ENCODE measurements at regions not wholly inside any gene's neighbourhood (a gene's known extent, or its start where the extent isn't known, plus 50 kb on each side); places are given as distances from the start of the nearest gene placed in this dataset.
"Not testable (repeated sequence)": the region's sequence is repeated elsewhere in the genome, so short reads cannot be mapped to it uniquely, and the experiment has no call there.

GRCh38 chr6:158881884-158882283, 62.7 kb upstream of the EZR start:
- H2AFZ ChIP-seq (ENCODE audit: insufficient read depth, low read depth, low read length, poor library complexity, severe bottlenecking); H3K4me3 ChIP-seq (replicated peaks in 1 of 3; ENCODE audit: low read depth in 2 of 3, low read length in 3 of 3); H3K4me1 ChIP-seq (ENCODE audit: control insufficient read depth in 1 of 2, insufficient read depth in 2 of 2, low read length in 2 of 2); H3K4me3 Mint-ChIP-seq; H4K20me1 ChIP-seq (ENCODE audit: insufficient read depth, low read length); H3K4me2 ChIP-seq (replicated peaks; ENCODE audit: extremely low read depth, low read length, poor library complexity, severe bottlenecking); H3K9ac ChIP-seq (ENCODE audit: insufficient read depth, low read length, poor library complexity, severe bottlenecking); H3K27ac Mint-ChIP-seq; H3K4me1 Mint-ChIP-seq; H3K9me3 ChIP-seq (replicated peaks in 1 of 2; ENCODE audit: control insufficient read depth in 1 of 2, insufficient read depth in 1 of 2, low read length in 2 of 2); H3K27me3 ChIP-seq (ENCODE audit: control insufficient read depth in 2 of 2, insufficient read depth in 2 of 2, low read length in 2 of 2); DNase-seq; H3K36me3 ChIP-seq (replicated peaks in 1 of 2; ENCODE audit: control insufficient read depth in 1 of 2, insufficient read depth in 2 of 2, low read length in 2 of 2); H3K79me2 ChIP-seq (ENCODE audit: insufficient read depth, low read length); H3K27me3 Mint-ChIP-seq (ENCODE audit: low read depth in 3 of 3); intact Hi-C loops (cut with micrococcal nuclease); H3K27ac ChIP-seq (ENCODE audit: low read depth in 1 of 2, low read length in 2 of 2); H3K36me3 Mint-ChIP-seq: not testable (repeated sequence)
- H3K9me3 Mint-ChIP-seq = peaks cover 2 to 19% (median 13%) of the 10 kb centered on the region in 7 donors
- 90% methylated on average over 3 of the region's 3 CpGs for WGBS (ENCODE audit: insufficient coverage)

GRCh38 chr6:158881276-158881675, 62.1 kb upstream of the EZR start:
- DNase-seq; H3K4me1 Mint-ChIP-seq; H3K4me1 ChIP-seq (ENCODE audit: control insufficient read depth in 1 of 2, insufficient read depth in 2 of 2, low read length in 2 of 2); H3K27me3 ChIP-seq (ENCODE audit: control insufficient read depth in 2 of 2, insufficient read depth in 2 of 2, low read length in 2 of 2); H3K27ac Mint-ChIP-seq; H3K27me3 Mint-ChIP-seq (ENCODE audit: low read depth in 3 of 3); H3K4me3 ChIP-seq (replicated peaks in 1 of 3; ENCODE audit: low read depth in 2 of 3, low read length in 3 of 3); H3K36me3 ChIP-seq (replicated peaks in 1 of 2; ENCODE audit: control insufficient read depth in 1 of 2, insufficient read depth in 2 of 2, low read length in 2 of 2); H3K4me3 Mint-ChIP-seq; H3K27ac ChIP-seq (ENCODE audit: low read depth in 1 of 2, low read length in 2 of 2); H4K20me1 ChIP-seq (ENCODE audit: insufficient read depth, low read length); H3K9me3 ChIP-seq (replicated peaks in 1 of 2; ENCODE audit: control insufficient read depth in 1 of 2, insufficient read depth in 1 of 2, low read length in 2 of 2); H3K9ac ChIP-seq (ENCODE audit: insufficient read depth, low read length, poor library complexity, severe bottlenecking); H3K79me2 ChIP-seq (ENCODE audit: insufficient read depth, low read length); H3K4me2 ChIP-seq (replicated peaks; ENCODE audit: extremely low read depth, low read length, poor library complexity, severe bottlenecking); intact Hi-C loops (cut with micrococcal nuclease); H2AFZ ChIP-seq (ENCODE audit: insufficient read depth, low read depth, low read length, poor library complexity, severe bottlenecking); H3K36me3 Mint-ChIP-seq: not testable (repeated sequence)
- 100% methylated on average over 1 of the region's 1 CpG for WGBS (ENCODE audit: insufficient coverage)
- H3K9me3 Mint-ChIP-seq = peaks cover 2 to 19% (median 13%) of the 10 kb centered on the region in 7 donors

GRCh38 chr6:158879180-158879579, 60.0 kb upstream of the EZR start:
- Histone ChIP-seq H2AFZ (ENCODE audit: insufficient read depth, low read depth, low read length, poor library complexity, severe bottlenecking) (no peak overlapping the region), H3K27ac (ENCODE audit: low read depth in 1 of 2, low read length in 2 of 2) (no peak overlapping the region), H3K27me3 (ENCODE audit: control insufficient read depth in 2 of 2, insufficient read depth in 2 of 2, low read length in 2 of 2) (peaks cover 0 to under 1% of the 10 kb centered on the region in 2 donors), H3K79me2 (ENCODE audit: insufficient read depth, low read length) (no peaks in the 10 kb centered on the region), H3K4me1 (ENCODE audit: control insufficient read depth in 1 of 2, insufficient read depth in 2 of 2, low read length in 2 of 2) (no peaks in the 10 kb centered on the region), H3K4me3 (replicated peaks in 1 of 3; ENCODE audit: low read depth in 2 of 3, low read length in 3 of 3) (no peak overlapping the region), H3K4me2 (replicated peaks; ENCODE audit: extremely low read depth, low read length, poor library complexity, severe bottlenecking) (no peak overlapping the region), H3K9me3 (replicated peaks in 1 of 2; ENCODE audit: control insufficient read depth in 1 of 2, insufficient read depth in 1 of 2, low read length in 2 of 2) (peaks cover 0 to 5% of the 10 kb centered on the region in 2 donors), H3K9ac (ENCODE audit: insufficient read depth, low read length, poor library complexity, severe bottlenecking) (no peak overlapping the region), H3K36me3 (replicated peaks in 1 of 2; ENCODE audit: control insufficient read depth in 1 of 2, insufficient read depth in 2 of 2, low read length in 2 of 2) (no peaks in the 10 kb centered on the region), H4K20me1 (ENCODE audit: insufficient read depth, low read length) (no peaks in the 10 kb centered on the region)
- no peaks in the 10 kb centered on the region for H3K36me3 Mint-ChIP-seq
- no peak for DNase-seq
- intact Hi-C loops (cut with micrococcal nuclease) = loop anchor here in 1 of 2 donors (10.0 kb wide), 1 partner anchor 116 kb away; no protein-coding TSS in a partner anchor
- no peak for TF ChIP-seq CTCF (IDR thresholded peaks at IDR 0.05)
- peaks cover 4 to 13% (median 9%) of the 10 kb centered on the region in 3 donors for H3K27me3 Mint-ChIP-seq (ENCODE audit: low read depth in 3 of 3)
- H3K4me3 Mint-ChIP-seq = no peak overlapping the region
- 100% methylated on average over 2 of the region's 5 CpGs for WGBS (ENCODE audit: insufficient coverage)
- no peak overlapping the region for H3K27ac Mint-ChIP-seq
- no peaks in the 10 kb centered on the region for H3K4me1 Mint-ChIP-seq
- peaks cover 2 to 19% (median 13%) of the 10 kb centered on the region in 7 donors for H3K9me3 Mint-ChIP-seq

Data from CD14-positive monocyte (primary cell).